AG04450 (cell line): ENCODE measurements at regions not wholly inside any gene's neighbourhood (a gene's known extent, or its start where the extent isn't known, plus 50 kb on each side); places are given as distances from the start of the nearest gene placed in this dataset.
"Not testable (repeated sequence)": the region's sequence is repeated elsewhere in the genome, so short reads cannot be mapped to it uniquely, and the experiment has no call there.

ENCODE experiments used
- CTCF ChIA-PET: fragments of 300-600, 350-600 bp; formaldehyde crosslinking; extraction: SDS; loops from one replicate; lab custom pipeline; 2022; ENCODE audit warnings: antibody characterized with exemption, inconsistent platforms; lab: Charles Lee
- POLR2A ChIA-PET: fragments of 350-600 bp; formaldehyde crosslinking; extraction: SDS; loops from one replicate; lab custom pipeline; 2021; ENCODE audit warnings: antibody characterized with exemption, inconsistent platforms; lab: Yijun Ruan, JAX
- DNase-seq: peaks from one replicate; pipeline ENCODE4 v3.0.0-alpha.2; 2011; ENCODE audit warnings: low read depth, low spot score
- H3K27ac ChIP-seq: one replicate; pipeline ENCODE4 v1.5.1; 2012; ENCODE audit warnings: low read depth, low read length, control low read depth
- H3K27me3 ChIP-seq: one replicate; pipeline ENCODE4 v1.6.0; 2012; ENCODE audit warnings: low read length; ENCODE audit not compliant: control insufficient read depth, insufficient read depth
- H3K4me3 ChIP-seq: 2 replicates; pipeline ENCODE4 v1.5.1; 2011; ENCODE audit warnings: mild to moderate bottlenecking, low read depth, low read length, control low read depth
- H3K9me3 ChIP-seq: 2 replicates; pipeline ENCODE4 v1.5.1; 2012; ENCODE audit warnings: low read length; ENCODE audit not compliant: control insufficient read depth, insufficient read depth
- TF ChIP-seq, protein P1 (sequence below): IDR thresholded peaks from 2 replicates; pipeline ENCODE4 v1.5.1; 2011; ENCODE audit warnings: low read depth, low read length, control low read depth, inconsistent platforms

DNA sequence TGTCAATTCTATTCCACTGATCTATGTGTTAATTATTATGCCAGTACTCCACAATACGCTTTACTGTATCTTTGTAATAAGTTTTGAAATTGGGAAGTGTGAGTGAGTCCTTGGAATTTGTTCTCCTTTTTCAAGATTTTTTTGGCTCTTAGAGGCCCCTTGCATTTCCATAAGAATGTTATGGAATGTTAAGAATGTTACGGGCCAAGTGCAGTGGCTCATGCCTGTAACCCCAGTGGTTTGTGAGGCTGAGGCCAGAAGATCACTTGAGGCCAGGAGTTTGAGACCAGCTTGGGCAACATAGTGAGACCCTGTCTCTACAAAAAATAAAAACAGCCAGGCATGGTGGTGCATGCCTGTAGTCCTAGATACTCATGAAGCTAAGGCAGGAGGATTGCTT, 167.6 kb upstream of the CXorf66 start:
- Histone ChIP-seq H3K9me3 (no peaks in the 10 kb centered on the region), H3K27me3 (no peaks in the 10 kb centered on the region), H3K27ac (no peak overlapping the region), H3K4me3 (no peak overlapping the region)
- ChIA-PET CTCF (interaction anchor here (0.8 kb wide), 1 partner anchor 440 kb away, joined by 3 read pairs; no protein-coding TSS in a partner anchor), POLR2A (interaction anchor here (0.6 kb wide), 1 partner anchor 25 kb away, joined by 3 read pairs; no protein-coding TSS in a partner anchor)
- TF ChIP-seq, protein P1, sequence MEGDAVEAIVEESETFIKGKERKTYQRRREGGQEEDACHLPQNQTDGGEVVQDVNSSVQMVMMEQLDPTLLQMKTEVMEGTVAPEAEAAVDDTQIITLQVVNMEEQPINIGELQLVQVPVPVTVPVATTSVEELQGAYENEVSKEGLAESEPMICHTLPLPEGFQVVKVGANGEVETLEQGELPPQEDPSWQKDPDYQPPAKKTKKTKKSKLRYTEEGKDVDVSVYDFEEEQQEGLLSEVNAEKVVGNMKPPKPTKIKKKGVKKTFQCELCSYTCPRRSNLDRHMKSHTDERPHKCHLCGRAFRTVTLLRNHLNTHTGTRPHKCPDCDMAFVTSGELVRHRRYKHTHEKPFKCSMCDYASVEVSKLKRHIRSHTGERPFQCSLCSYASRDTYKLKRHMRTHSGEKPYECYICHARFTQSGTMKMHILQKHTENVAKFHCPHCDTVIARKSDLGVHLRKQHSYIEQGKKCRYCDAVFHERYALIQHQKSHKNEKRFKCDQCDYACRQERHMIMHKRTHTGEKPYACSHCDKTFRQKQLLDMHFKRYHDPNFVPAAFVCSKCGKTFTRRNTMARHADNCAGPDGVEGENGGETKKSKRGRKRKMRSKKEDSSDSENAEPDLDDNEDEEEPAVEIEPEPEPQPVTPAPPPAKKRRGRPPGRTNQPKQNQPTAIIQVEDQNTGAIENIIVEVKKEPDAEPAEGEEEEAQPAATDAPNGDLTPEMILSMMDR = no peak
- no peak for DNase-seq

DNA sequence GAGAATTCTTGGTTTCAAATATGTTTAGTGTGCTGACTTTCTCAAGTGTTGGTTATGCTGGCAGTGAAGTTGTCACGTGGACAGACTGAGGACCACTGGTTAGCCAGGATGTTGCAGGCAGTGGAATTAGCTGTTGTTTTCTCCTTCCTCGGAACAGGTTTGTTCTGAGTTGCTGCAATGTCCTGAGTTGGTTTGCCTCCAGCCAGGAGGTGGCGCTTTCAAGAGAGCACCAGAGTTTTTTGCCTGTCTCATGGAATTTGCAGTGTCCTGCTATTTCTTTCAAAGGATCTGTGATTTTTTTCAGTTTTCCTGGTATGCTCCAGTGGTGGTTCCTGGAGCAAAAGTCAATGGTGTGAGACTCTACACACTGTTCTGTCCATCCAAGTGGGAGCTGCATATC, 158.1 kb upstream of the CXorf66 start:
- Histone ChIP-seq H3K9me3 (no peaks in the 10 kb centered on the region; the same call in 1 of the 2 replicates), H3K4me3 (no peak overlapping the region), H3K27me3 (no peaks in the 10 kb centered on the region), H3K27ac (no peak overlapping the region)
- ChIA-PET CTCF (no interaction called here), POLR2A (no interaction called here)
- TF ChIP-seq, protein P1 = no peak
- no peak for DNase-seq

DNA sequence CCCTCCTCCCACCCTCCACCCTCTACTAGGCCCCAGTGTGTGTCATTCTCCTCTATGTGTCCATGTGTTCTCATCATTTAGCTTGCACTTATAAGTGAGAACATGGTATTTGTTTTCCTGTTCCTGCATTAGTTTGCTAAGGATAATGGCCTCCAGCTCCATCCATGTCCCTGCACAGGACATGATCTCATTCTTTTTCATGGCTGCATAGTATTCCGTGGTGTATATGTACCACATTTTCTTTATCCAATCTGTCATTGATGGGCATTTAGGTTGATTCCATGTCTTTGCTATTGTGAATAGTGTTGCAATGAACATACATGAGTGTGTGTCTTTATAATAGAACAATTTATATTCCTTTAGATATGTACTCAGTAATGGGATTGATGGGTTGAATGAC, 148.7 kb upstream of the CXorf66 start:
- POLR2A ChIA-PET, H3K27me3 ChIP-seq, CTCF ChIA-PET, H3K9me3 ChIP-seq, H3K4me3 ChIP-seq, H3K27ac ChIP-seq, DNase-seq: not testable (repeated sequence)

DNA sequence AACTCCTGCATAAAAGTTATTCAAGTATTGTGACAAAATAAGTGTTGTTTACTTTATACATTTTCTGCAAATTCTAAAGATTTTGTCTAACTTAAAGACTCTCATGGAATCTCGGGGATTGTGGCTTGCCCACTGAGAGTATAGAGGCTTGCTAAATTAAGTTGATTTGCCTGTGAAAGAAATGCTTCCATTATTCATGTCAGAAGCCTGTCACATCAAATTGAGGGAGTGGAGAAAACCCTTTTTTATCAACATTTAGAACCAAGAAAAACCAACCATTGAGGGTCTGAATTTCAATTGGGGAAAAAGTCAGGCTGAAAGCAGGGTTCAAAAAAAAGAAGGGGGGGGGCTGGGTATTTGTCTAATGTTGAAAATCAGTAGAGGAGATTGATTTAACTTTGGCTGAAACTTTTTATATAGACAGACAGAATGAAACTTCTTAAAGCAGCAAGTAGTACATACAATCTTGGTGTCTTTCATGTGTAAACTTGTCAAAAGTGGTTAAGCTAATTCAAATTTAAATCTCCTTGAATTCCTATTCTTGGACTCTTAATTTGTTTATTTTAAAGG, 144.8 kb upstream of the CXorf66 start:
- POLR2A ChIA-PET = no interaction called here
- CTCF ChIA-PET = interaction anchor here (1.0 kb wide), 1 partner anchor 555 kb away, joined by 3 read pairs; no protein-coding TSS in a partner anchor

DNA sequence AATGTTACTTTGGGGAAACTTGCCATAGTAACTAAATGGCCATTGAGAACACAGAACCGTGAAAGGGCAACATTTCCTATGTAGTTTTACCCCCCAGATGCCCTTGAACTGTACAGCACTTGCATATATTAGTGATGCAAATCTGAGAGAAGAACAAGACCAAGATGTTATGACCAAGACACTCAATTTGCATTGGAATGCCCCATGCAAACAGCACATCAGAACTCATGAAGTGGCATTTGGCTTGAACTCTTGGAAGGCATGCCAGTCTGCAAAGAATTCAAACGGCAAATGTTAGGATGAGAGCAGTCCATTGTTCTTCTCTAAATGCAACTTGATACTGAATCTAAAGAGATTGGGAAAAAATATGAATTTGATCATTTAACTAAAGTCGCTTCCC, 139.4 kb upstream of the CXorf66 start:
- TF ChIP-seq, protein P1 = no peak
- no peak overlapping the region for H3K4me3 ChIP-seq
- ChIA-PET CTCF (no interaction called here), POLR2A (no interaction called here)
- no peaks in the 10 kb centered on the region for H3K9me3 ChIP-seq
- no peak for DNase-seq
- no peak overlapping the region for H3K27ac ChIP-seq
- no peaks in the 10 kb centered on the region for H3K27me3 ChIP-seq

More for the DNA sequence above, 144.8 kb upstream of the CXorf66 start:
- H3K9me3 ChIP-seq = no peaks in the 10 kb centered on the region
- TF ChIP-seq, protein P1 = no peak
- H3K27ac ChIP-seq = no peak overlapping the region
- H3K27me3 ChIP-seq = no peaks in the 10 kb centered on the region
- H3K4me3 ChIP-seq = no peak overlapping the region
- DNase-seq = no peak
